IMR-90 (cell line): ENCODE measurements at regions not wholly inside any gene's neighbourhood (a gene's known extent, or its start where the extent isn't known, plus 50 kb on each side); places are given as distances from the start of the nearest gene placed in this dataset.
A peak's percentile ranks its signal among the peaks of the same experiment; 100 is the strongest.

Source experiments
- ATAC-seq: fragments of 200-7000 bp; cut with Tn5 transposase; 2 replicates; pipeline ENCODE4 v1.9.1; 2020; ENCODE audit warnings: low read depth, mild to moderate bottlenecking, moderate library complexity
- BruUV-seq: library from RNA; stranded (reverse); fragments of 400-500 nt; replicated peaks from 2 replicates; lab custom pipeline; 2021; lab: Mats Ljungman, UMichigan
- CTCF ChIA-PET: fragments of 300-600 bp; formaldehyde crosslinking; extraction: SDS; loops from one replicate; lab custom pipeline; 2021; ENCODE audit warnings: antibody characterized with exemption; lab: Yijun Ruan, JAX
- POLR2A ChIA-PET: fragments of 300-600 bp; sonication (Branson Sonifier 250); formaldehyde crosslinking; loops from one replicate; lab custom pipeline; 2022; ENCODE audit warnings: antibody characterized with exemption; ENCODE audit not compliant: unreplicated experiment; lab: Charles Lee
- DNase-seq: peaks from one replicate; pipeline ENCODE4 v3.0.0; 2013
- H2AFZ ChIP-seq: replicated peaks from 2 replicates; pipeline ENCODE3; 2013; ENCODE audit warnings: low read length, mild to moderate bottlenecking; ENCODE audit not compliant: poor library complexity
- H2AK5ac ChIP-seq: 2 replicates; pipeline ENCODE4 v1.6.1; 2013; ENCODE audit warnings: low read depth, low read length, inconsistent platforms
- H2AK9ac ChIP-seq: replicated peaks from 2 replicates; pipeline ENCODE3; 2013; ENCODE audit warnings: mild to moderate bottlenecking, low read depth, low read length, moderate library complexity; ENCODE audit not compliant: poor library complexity
- H2BK120ac ChIP-seq: 2 replicates; pipeline ENCODE4 v1.6.1; 2013; ENCODE audit warnings: low read depth, low read length, inconsistent platforms
- H2BK15ac ChIP-seq: 3 replicates; pipeline ENCODE4 v1.6.1; 2013; ENCODE audit warnings: low read depth, low read length, inconsistent platforms
- H2BK20ac ChIP-seq: 2 replicates; pipeline ENCODE4 v1.6.1; 2013; ENCODE audit warnings: low read depth, mild to moderate bottlenecking, inconsistent platforms, low read length, moderate library complexity
- H2BK5ac ChIP-seq: 2 replicates; pipeline ENCODE4 v1.6.1; 2013; ENCODE audit warnings: mild to moderate bottlenecking, low read depth, low read length, inconsistent platforms; ENCODE audit not compliant: poor library complexity, severe bottlenecking
- H3K14ac ChIP-seq: replicated peaks from 2 replicates; pipeline ENCODE4 v1.6.1; 2013; ENCODE audit warnings: low read depth, low read length, inconsistent platforms
- H3K18ac ChIP-seq: 2 replicates; pipeline ENCODE4 v1.6.1; 2013; ENCODE audit warnings: low read depth, low read length, control low read depth
- H3K23ac ChIP-seq: 2 replicates; pipeline ENCODE4 v1.6.1; 2013; ENCODE audit warnings: low read depth, low read length, inconsistent platforms
- H3K27ac ChIP-seq: 2 replicates; pipeline ENCODE4 v1.5.1; 2013; ENCODE audit warnings: mild to moderate bottlenecking, control low read depth, low read length; ENCODE audit not compliant: insufficient read depth
- H3K27me3 ChIP-seq: 2 replicates; pipeline ENCODE4 v1.6.1; 2013; ENCODE audit warnings: low read length; ENCODE audit not compliant: control insufficient read depth, insufficient read depth
- H3K36me3 ChIP-seq: 2 replicates; pipeline ENCODE4 v1.6.1; 2013; ENCODE audit warnings: low read length, mixed read lengths; ENCODE audit not compliant: control insufficient read depth, insufficient read depth
- H3K4ac ChIP-seq: 2 replicates; pipeline ENCODE4 v1.6.1; 2013; ENCODE audit warnings: low read depth, low read length, inconsistent platforms
- H3K4me1 ChIP-seq: 2 replicates; pipeline ENCODE4 v1.6.1; 2013; ENCODE audit warnings: low read length, mixed read lengths; ENCODE audit not compliant: control insufficient read depth, insufficient read depth
- H3K4me2 ChIP-seq: 2 replicates; pipeline ENCODE4 v1.6.1; 2013; ENCODE audit warnings: low read depth, mild to moderate bottlenecking, control low read depth, low read length, moderate library complexity
- H3K4me3 ChIP-seq: 2 replicates; pipeline ENCODE4 v1.5.1; 2013; ENCODE audit warnings: low read depth, mild to moderate bottlenecking, control low read depth, low read length, moderate library complexity; ENCODE audit not compliant: insufficient read depth
- H3K56ac ChIP-seq: 2 replicates; pipeline ENCODE4 v1.6.1; 2013; ENCODE audit warnings: low read length, inconsistent platforms; ENCODE audit not compliant: insufficient read depth; ENCODE audit errors: extremely low read depth
- H3K79me1 ChIP-seq, 2 experiments: 2 replicates each; pipeline ENCODE4 v1.6.1; 2013; ENCODE audit warnings: low read length in 2 of 2, inconsistent platforms in 1 of 2, low read depth in 1 of 2
- H3K9ac ChIP-seq: 2 replicates; pipeline ENCODE4 v1.6.1; 2013; ENCODE audit warnings: low read depth, low read length, control low read depth
- H3K9me1 ChIP-seq: 2 replicates; pipeline ENCODE4 v1.6.1; 2013; ENCODE audit warnings: low read length, inconsistent platforms; ENCODE audit not compliant: insufficient read depth
- H3K9me3 ChIP-seq: 2 replicates; pipeline ENCODE4 v1.6.1; 2013; ENCODE audit warnings: low read length; ENCODE audit not compliant: control insufficient read depth, insufficient read depth
- H4K20me1 ChIP-seq: 2 replicates; pipeline ENCODE4 v1.6.1; 2013; ENCODE audit warnings: low read length, inconsistent platforms; ENCODE audit not compliant: insufficient read depth
- H4K5ac ChIP-seq: 2 replicates; pipeline ENCODE4 v1.6.1; 2013; ENCODE audit warnings: mild to moderate bottlenecking, low read depth, low read length, control low read depth
- H4K8ac ChIP-seq, 2 experiments: 2 replicates each; pipeline ENCODE4 v1.6.1; 2013; ENCODE audit warnings: low read depth in 2 of 2, low read length in 2 of 2, control low read depth in 1 of 2, inconsistent platforms in 1 of 2
- H4K91ac ChIP-seq: 2 replicates; pipeline ENCODE4 v1.6.1; 2013; ENCODE audit warnings: low read depth, low read length, inconsistent platforms; ENCODE audit not compliant: insufficient read depth
- BHLHE40 ChIP-seq: fragments of 150-350 bp; IDR thresholded peaks from 2 replicates; pipeline ENCODE4 v1.6.1; 2016; ENCODE audit warnings: mild to moderate bottlenecking, low read depth, low read length
- CEBPB ChIP-seq: IDR thresholded peaks from 2 replicates; pipeline ENCODE4 v1.6.1; 2012; ENCODE audit warnings: low read depth, low read length, improper control_type of control experiment
- CHD1 ChIP-seq: IDR thresholded peaks from 2 replicates; pipeline ENCODE4 v1.6.1; 2012; ENCODE audit warnings: low read depth, low read length, improper control_type of control experiment
- ELK1 ChIP-seq: fragments of 150-350 bp; IDR thresholded peaks from 2 replicates; pipeline ENCODE4 v1.6.1; 2016; ENCODE audit warnings: low read depth, mild to moderate bottlenecking, low read length, moderate library complexity, borderline replicate concordance
- FOS ChIP-seq: fragments of 150-350 bp; IDR thresholded peaks from 2 replicates; pipeline ENCODE4 v1.6.1; 2016; ENCODE audit warnings: low read depth, low read length
- MAFK ChIP-seq: IDR thresholded peaks from 2 replicates; pipeline ENCODE4 v1.6.1; 2012; ENCODE audit warnings: low read depth, low read length, improper control_type of control experiment
- MAZ ChIP-seq: IDR thresholded peaks from 2 replicates; pipeline ENCODE4 v1.6.1; 2012; ENCODE audit warnings: low read depth, mild to moderate bottlenecking, low read length, improper control_type of control experiment, moderate library complexity, borderline replicate concordance
- MXI1 ChIP-seq: IDR thresholded peaks from 2 replicates; pipeline ENCODE4 v1.6.1; 2012; ENCODE audit warnings: low read depth, mild to moderate bottlenecking, low read length, moderate library complexity, borderline replicate concordance
- NFE2L2 ChIP-seq: fragments of 150-350 bp; IDR thresholded peaks from 2 replicates; pipeline ENCODE4 v1.6.1; 2016; ENCODE audit warnings: low read depth, mild to moderate bottlenecking, low read length
- POLR2A ChIP-seq: IDR thresholded peaks from 2 replicates; pipeline ENCODE4 v1.6.1; 2012; ENCODE audit warnings: mild to moderate bottlenecking, low read depth, low read length
- RCOR1 ChIP-seq: IDR thresholded peaks from 2 replicates; pipeline ENCODE4 v1.6.1; 2012; ENCODE audit warnings: mild to moderate bottlenecking, low read length, improper control_type of control experiment; ENCODE audit not compliant: insufficient replicate concordance
- RFX5 ChIP-seq: IDR thresholded peaks from 2 replicates; pipeline ENCODE4 v1.8.0; 2012; ENCODE audit warnings: low read depth, mild to moderate bottlenecking, low read length, moderate library complexity
- USF2 ChIP-seq: fragments of 150-350 bp; IDR thresholded peaks from 2 replicates; pipeline ENCODE4 v1.6.1; 2017; ENCODE audit warnings: mild to moderate bottlenecking, antibody characterized with exemption, low read length, low read depth
- WGBS, 2 experiments: methylation state at CpG; one replicate each; pipeline versions ENCODE4 v1.1.5 to v1.1.7; 2013; ENCODE audit warnings: missing lambda C conversion rate in 2 of 2; ENCODE audit not compliant: insufficient read length in 1 of 2; ENCODE audit errors: extremely low coverage in 2 of 2; 5-methylcytosine and 5-hydroxymethylcytosine counted together
- dilution Hi-C: fragments of 300-500 bp; cut with HindIII; formaldehyde crosslinking; loops from one replicate; pipeline ENCODE4 v1.14.3; 2018; ENCODE audit warnings: low sequenced_read_pairs; ENCODE audit not compliant: unreplicated experiment
- in situ Hi-C: fragments of 300-500 bp; cut with MboI; formaldehyde crosslinking; loops from 3 replicates; pipeline ENCODE4 v1.14.3; 2019; ENCODE audit warnings: low sequenced_read_pairs, inconsistent platforms, mixed read lengths
- intact Hi-C: fragments of 100-400 bp; cut with micrococcal nuclease; formaldehyde crosslinking; loops from 2 replicates; pipeline ENCODE4 v1.10.0; 2022

GRCh38 chr18:68147728-68148127 lies 567.2 kb downstream of the TMX3 start:
- DNase-seq (peak; percentile 45), ATAC-seq (peak; percentile 37)
- H3K27me3 ChIP-seq: no peaks in the 10 kb centered on the region
- no peak overlapping the region for H3K9ac ChIP-seq
- no peaks in the 10 kb centered on the region for H3K9me1 ChIP-seq
- dilution Hi-C loops: no loop called here
- no peak overlapping the region for H2AK5ac ChIP-seq
- intact Hi-C loops: no loop called here
- H2BK5ac ChIP-seq: no peak overlapping the region
- POLR2A ChIA-PET: no interaction called here
- no peak overlapping the region for H3K23ac ChIP-seq
- no peaks in the 10 kb centered on the region; the same call in 1 of the 2 replicates for H3K4me1 ChIP-seq
- H4K8ac ChIP-seq: 0 out of 4 replicates have a peak overlapping the region, but pooled peaks have one; percentile 1 to 60
- H3K56ac ChIP-seq: no peak overlapping the region
- H3K14ac ChIP-seq: no peak overlapping the region
- no peak overlapping the region for H3K27ac ChIP-seq
- CTCF ChIA-PET: no interaction called here
- no peak overlapping the region for H2AK9ac ChIP-seq
- BruUV-seq: no TSS peak
- no peak overlapping the region for H2AFZ ChIP-seq
- no peaks in the 10 kb centered on the region for H3K9me3 ChIP-seq
- H2BK20ac ChIP-seq: peak overlapping the region; percentile 8; the same call in 1 of the 2 replicates
- no peak overlapping the region for H3K4me3 ChIP-seq
- H2BK15ac ChIP-seq: 0 out of 3 replicates have a peak overlapping the region, but pooled peaks have one; percentile 9
- H3K4ac ChIP-seq: peak overlapping the region; percentile 32; the same call in 1 of the 2 replicates
- H3K36me3 ChIP-seq: no peaks in the 10 kb centered on the region
- no peaks in the 10 kb centered on the region for H4K20me1 ChIP-seq
- TF ChIP-seq MAZ: no peak
- TF ChIP-seq MAFK: peak; percentile 67
- no peak for TF ChIP-seq POLR2A
- TF ChIP-seq NFE2L2: peak; percentile 93
- TF ChIP-seq RCOR1: no peak
- no peak for TF ChIP-seq RFX5
- TF ChIP-seq USF2: no peak
- TF ChIP-seq CEBPB: no peak
- no peak for TF ChIP-seq ELK1
- TF ChIP-seq FOS: no peak
- TF ChIP-seq CHD1: no peak
- TF ChIP-seq BHLHE40: no peak
- TF ChIP-seq MXI1: no peak
- H3K79me1 ChIP-seq: no peaks in the 10 kb centered on the region
- H3K18ac ChIP-seq: peak overlapping the region; percentile 81; the same call in 1 of the 2 replicates
- H4K5ac ChIP-seq: peak overlapping the region; percentile 91; the same call in 1 of the 2 replicates
- in situ Hi-C loops: no loop called here
- peak overlapping the region; percentile 1; the same call in 1 of the 2 replicates for H3K4me2 ChIP-seq
- no CpG with 5 or more reads among the region's 2 CpGs for WGBS, 2 experiments
- H2BK120ac ChIP-seq: peak overlapping the region; percentile 17
- H4K91ac ChIP-seq: peak overlapping the region; percentile 15; the same call in 1 of the 2 replicates
